ENCODE measurements at regions not wholly inside any gene's neighbourhood (a gene's known extent, or its start where the extent isn't known, plus 50 kb on each side); places are given as distances from the start of the nearest gene placed in this dataset.

DNA sequence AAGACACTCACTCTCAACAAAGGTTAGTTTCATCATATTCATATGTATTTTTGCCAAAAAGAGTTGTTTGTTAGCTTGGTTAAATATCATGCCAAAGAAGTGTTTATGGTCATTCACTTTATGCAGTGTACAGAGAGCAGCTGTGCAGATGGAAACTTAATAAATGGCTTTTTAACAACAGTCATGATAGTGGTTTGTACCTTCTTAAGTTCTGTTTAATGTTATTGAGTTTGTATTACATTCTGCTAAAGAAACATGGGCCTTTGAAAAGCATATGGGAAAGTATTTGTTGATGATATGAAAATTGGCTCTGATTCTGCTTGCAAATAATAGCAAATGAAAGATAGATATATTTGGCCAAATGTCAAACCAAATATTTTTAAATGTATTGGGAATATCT, 607.3 kb downstream of the NCAM2 start:
- Histone ChIP-seq H3K4me3 (no peak overlapping the region), H3K36me3 (no peaks in the 10 kb centered on the region), H3K4me1 (no peaks in the 10 kb centered on the region), H3K27ac (no peak overlapping the region), H3K79me2 (ENCODE audit: low read depth) (no peaks in the 10 kb centered on the region), H3K4me2 (no peak overlapping the region), H2AFZ (replicated peaks) (no peak overlapping the region), H3K9ac (no peak overlapping the region), H4K20me1 (ENCODE audit: low read depth) (no peaks in the 10 kb centered on the region), H3F3A (ENCODE audit: low read depth) (no peaks in the 10 kb centered on the region), H3K27me3 (no peaks in the 10 kb centered on the region), H3K9me3 (ENCODE audit: low read depth) (no peaks in the 10 kb centered on the region)
- Mint-ChIP-seq H3K4me1 (peaks cover 4% of the 10 kb centered on the region), H3K27ac (no peak overlapping the region), H3K9me3 (no peaks in the 10 kb centered on the region), H3K36me3 (no peaks in the 10 kb centered on the region), H3K4me3 (no peak overlapping the region), H3K27me3 (ENCODE audit: insufficient read depth, low read depth) (no peaks in the 10 kb centered on the region)
- TF ChIP-seq EZH2phosphoT487 (IDR thresholded peaks at IDR 0.05) (no peak), EZH2 (IDR thresholded peaks at IDR 0.05) (no peak)
- TF ChIP-seq, protein P1, sequence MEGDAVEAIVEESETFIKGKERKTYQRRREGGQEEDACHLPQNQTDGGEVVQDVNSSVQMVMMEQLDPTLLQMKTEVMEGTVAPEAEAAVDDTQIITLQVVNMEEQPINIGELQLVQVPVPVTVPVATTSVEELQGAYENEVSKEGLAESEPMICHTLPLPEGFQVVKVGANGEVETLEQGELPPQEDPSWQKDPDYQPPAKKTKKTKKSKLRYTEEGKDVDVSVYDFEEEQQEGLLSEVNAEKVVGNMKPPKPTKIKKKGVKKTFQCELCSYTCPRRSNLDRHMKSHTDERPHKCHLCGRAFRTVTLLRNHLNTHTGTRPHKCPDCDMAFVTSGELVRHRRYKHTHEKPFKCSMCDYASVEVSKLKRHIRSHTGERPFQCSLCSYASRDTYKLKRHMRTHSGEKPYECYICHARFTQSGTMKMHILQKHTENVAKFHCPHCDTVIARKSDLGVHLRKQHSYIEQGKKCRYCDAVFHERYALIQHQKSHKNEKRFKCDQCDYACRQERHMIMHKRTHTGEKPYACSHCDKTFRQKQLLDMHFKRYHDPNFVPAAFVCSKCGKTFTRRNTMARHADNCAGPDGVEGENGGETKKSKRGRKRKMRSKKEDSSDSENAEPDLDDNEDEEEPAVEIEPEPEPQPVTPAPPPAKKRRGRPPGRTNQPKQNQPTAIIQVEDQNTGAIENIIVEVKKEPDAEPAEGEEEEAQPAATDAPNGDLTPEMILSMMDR (IDR thresholded peaks at IDR 0.05) = no peak
- DNase-seq (ENCODE audit: low spot score) = no peak

DNA sequence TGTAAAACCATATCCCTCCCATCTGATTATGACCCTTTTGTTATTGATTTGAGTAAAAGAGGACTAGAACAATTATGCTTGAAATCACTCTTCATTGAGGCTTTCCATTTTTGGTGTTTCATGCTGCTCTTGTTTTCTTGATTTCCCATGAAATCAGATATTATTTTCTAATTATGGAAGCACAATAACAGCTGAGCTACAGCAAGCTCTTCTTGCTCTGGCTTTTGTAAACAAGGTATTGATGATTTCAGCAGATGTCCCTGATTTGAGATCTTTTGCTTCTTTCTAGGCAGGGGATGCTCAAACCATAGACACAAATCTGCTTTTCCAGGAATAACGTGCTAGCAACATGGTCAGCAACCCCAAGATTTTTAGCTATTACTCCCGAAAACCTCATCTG, 607.8 kb downstream of the NCAM2 start:
- H3K4me3 ChIP-seq = no peak overlapping the region
- Mint-ChIP-seq H3K36me3 (no peaks in the 10 kb centered on the region), H3K4me1 (peaks cover 4% of the 10 kb centered on the region), H3K27me3 (ENCODE audit: insufficient read depth, low read depth) (no peaks in the 10 kb centered on the region), H3K27ac (no peak overlapping the region), H3K9me3 (no peaks in the 10 kb centered on the region), H3K4me3 (no peak overlapping the region)
- no peaks in the 10 kb centered on the region for H4K20me1 ChIP-seq (ENCODE audit: low read depth)
- no peak overlapping the region for H3K27ac ChIP-seq
- no peaks in the 10 kb centered on the region for H3K36me3 ChIP-seq
- TF ChIP-seq EZH2 (IDR thresholded peaks at IDR 0.05) (no peak), EZH2phosphoT487 (IDR thresholded peaks at IDR 0.05) (no peak)
- TF ChIP-seq, protein P1 (IDR thresholded peaks at IDR 0.05) = no peak
- H3K4me2 ChIP-seq = no peak overlapping the region
- H3F3A ChIP-seq (ENCODE audit: low read depth) = no peaks in the 10 kb centered on the region
- no peak overlapping the region for H2AFZ ChIP-seq (replicated peaks)
- no peak overlapping the region for H3K9ac ChIP-seq
- DNase-seq (ENCODE audit: low spot score) = no peak
- H3K79me2 ChIP-seq (ENCODE audit: low read depth) = no peaks in the 10 kb centered on the region
- no peaks in the 10 kb centered on the region for H3K9me3 ChIP-seq (ENCODE audit: low read depth)
- no peaks in the 10 kb centered on the region for H3K27me3 ChIP-seq
- H3K4me1 ChIP-seq = no peaks in the 10 kb centered on the region

DNA sequence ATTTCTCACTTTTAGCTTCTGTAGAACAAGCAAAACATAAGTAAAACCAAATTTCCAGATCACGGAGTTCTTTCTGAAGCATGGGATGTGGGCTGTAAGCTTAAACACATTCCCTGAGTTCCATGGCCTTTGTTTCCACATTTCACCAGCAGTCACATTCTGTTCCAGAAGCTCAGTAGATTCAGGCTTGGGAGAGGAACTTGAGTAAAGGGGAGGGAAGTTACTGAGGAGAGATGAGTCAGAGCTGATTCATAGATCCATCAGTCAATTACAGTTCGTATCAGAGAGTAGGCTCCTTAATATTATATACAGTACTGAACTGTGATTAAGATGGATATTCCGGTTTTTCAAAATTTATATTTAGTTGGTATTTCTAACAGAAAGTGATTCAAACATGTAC, 614.3 kb downstream of the NCAM2 start:
- Histone ChIP-seq H2AFZ (replicated peaks) (no peak overlapping the region), H3K9ac (no peak overlapping the region), H3K4me1 (peaks cover 16% of the 10 kb centered on the region), H4K20me1 (ENCODE audit: low read depth) (no peaks in the 10 kb centered on the region), H3K79me2 (ENCODE audit: low read depth) (no peaks in the 10 kb centered on the region), H3K9me3 (ENCODE audit: low read depth) (no peaks in the 10 kb centered on the region), H3F3A (ENCODE audit: low read depth) (no peaks in the 10 kb centered on the region), H3K4me2 (peak overlapping the region; percentile 20), H3K27me3 (no peaks in the 10 kb centered on the region), H3K27ac (peak overlapping the region; percentile 31), H3K36me3 (no peaks in the 10 kb centered on the region), H3K4me3 (no peak overlapping the region)
- Mint-ChIP-seq H3K9me3 (no peaks in the 10 kb centered on the region), H3K27ac (no peak overlapping the region), H3K4me3 (no peak overlapping the region), H3K4me1 (peaks cover 6% of the 10 kb centered on the region), H3K36me3 (no peaks in the 10 kb centered on the region), H3K27me3 (ENCODE audit: insufficient read depth, low read depth) (no peaks in the 10 kb centered on the region)
- TF ChIP-seq, protein P1 (IDR thresholded peaks at IDR 0.05) = no peak
- TF ChIP-seq EZH2 (IDR thresholded peaks at IDR 0.05) (no peak), EZH2phosphoT487 (IDR thresholded peaks at IDR 0.05) (no peak)
- DNase-seq (ENCODE audit: low spot score) = peak; percentile 81

All from neural progenitor cell (in vitro differentiated cells).